ENCODE measurements at regions not wholly inside any gene's neighbourhood (a gene's known extent, or its start where the extent isn't known, plus 50 kb on each side); places are given as distances from the start of the nearest gene placed in this dataset.

- no peak for TF ChIP-seq ZFX (IDR thresholded peaks at IDR 0.05; ENCODE audit: borderline replicate concordance)
- no peak for TF ChIP-seq CTCF (IDR thresholded peaks at IDR 0.05)
- no peak overlapping the region for H3K27ac ChIP-seq
Measured at GRCh38 chr1:189409774-189410173, 1067.9 kb downstream of the BRINP3 start.

GRCh38 chr1:189424746-189425331 is 1052.8 kb downstream of the BRINP3 start:
- no peak for TF ChIP-seq CTCF (IDR thresholded peaks at IDR 0.05)
- TF ChIP-seq ZFX (IDR thresholded peaks at IDR 0.05; ENCODE audit: borderline replicate concordance): no peak
- no peak overlapping the region for H3K27ac ChIP-seq

GRCh38 chr1:189429610-189430009 is 1048.1 kb downstream of the BRINP3 start:
- H3K27ac ChIP-seq: no peak overlapping the region
- TF ChIP-seq ZFX (IDR thresholded peaks at IDR 0.05; ENCODE audit: borderline replicate concordance) (no peak), CTCF (IDR thresholded peaks at IDR 0.05) (peak; percentile 92)

GRCh38 chr1:189431447-189431846 is 1046.2 kb downstream of the BRINP3 start:
- no peak for TF ChIP-seq ZFX (IDR thresholded peaks at IDR 0.05; ENCODE audit: borderline replicate concordance)
- no peak; the same call in 1 of the 2 replicates for TF ChIP-seq CTCF (IDR thresholded peaks at IDR 0.05)
- H3K27ac ChIP-seq: no peak overlapping the region

GRCh38 chr1:189432753-189433152 is 1044.9 kb downstream of the BRINP3 start:
- no peak for TF ChIP-seq CTCF (IDR thresholded peaks at IDR 0.05)
- no peak overlapping the region for H3K27ac ChIP-seq

- TF ChIP-seq ZFX (IDR thresholded peaks at IDR 0.05; ENCODE audit: borderline replicate concordance): no peak
- TF ChIP-seq CTCF (IDR thresholded peaks at IDR 0.05): no peak
- no peak overlapping the region for H3K27ac ChIP-seq
Measured at GRCh38 chr1:189434461-189434860, 1043.2 kb downstream of the BRINP3 start.

- TF ChIP-seq ZFX (IDR thresholded peaks at IDR 0.05; ENCODE audit: borderline replicate concordance): no peak
- no peak for TF ChIP-seq CTCF (IDR thresholded peaks at IDR 0.05)
- no peak overlapping the region for H3K27ac ChIP-seq
Measured at GRCh38 chr1:189435398-189435797, 1042.3 kb downstream of the BRINP3 start.

All from 22Rv1 (cell line).